HCT116 (cell line): ENCODE measurements at regions not wholly inside any gene's neighbourhood (a gene's known extent, or its start where the extent isn't known, plus 50 kb on each side); places are given as distances from the start of the nearest gene placed in this dataset.

Experiments used
- ATF3 ChIP-seq: IDR thresholded peaks from 2 replicates; pipeline ENCODE4 v1.6.1; 2012
- CTCF ChIP-seq, 3 experiments: fragments of 200-600 bp in 1 of 3; sonication (generic) in 1 of 3; IDR thresholded peaks in 2 of 3; conservative IDR thresholded peaks in 1 of 3; 2 replicates each; pipeline ENCODE4 v1.5.1; 2012 to 2017; ENCODE audit warnings: low read depth in 2 of 3, low read length in 2 of 3, antibody characterized with exemption in 1 of 3, borderline replicate concordance in 1 of 3, control low read depth in 1 of 3, mild to moderate bottlenecking in 1 of 3, mixed read lengths in 1 of 3, mixed run types in 1 of 3, moderate library complexity in 1 of 3; ENCODE audit not compliant: insufficient read depth in 1 of 3
- ELF1 ChIP-seq: IDR thresholded peaks from 2 replicates; pipeline ENCODE4 v1.6.1; 2012; ENCODE audit warnings: low read depth, borderline replicate concordance
- MAX ChIP-seq: IDR thresholded peaks from 2 replicates; pipeline ENCODE4 v1.6.1; 2012
- POLR2A ChIP-seq: IDR thresholded peaks from 2 replicates; pipeline ENCODE4 v1.7.0; 2011; ENCODE audit warnings: borderline replicate concordance; ENCODE audit not compliant: insufficient read depth, insufficient read length; ENCODE audit errors: extremely low read depth
- POLR2AphosphoS5 ChIP-seq: IDR thresholded peaks from 2 replicates; pipeline ENCODE4 v1.6.1; 2011; ENCODE audit warnings: mild to moderate bottlenecking, low read depth, low read length, moderate library complexity
- RAD21 ChIP-seq: IDR thresholded peaks from 2 replicates; pipeline ENCODE4 v1.6.1; 2012; ENCODE audit warnings: low read depth, mild to moderate bottlenecking
- REST ChIP-seq: IDR thresholded peaks from 2 replicates; pipeline ENCODE4 v1.6.1; 2012; ENCODE audit warnings: low read depth
- SIN3A ChIP-seq: IDR thresholded peaks from 2 replicates; pipeline ENCODE4 v1.6.1; 2012; ENCODE audit warnings: low read depth

GRCh38 chr11:115705200-115705599 is 201.0 kb upstream of the CADM1 start:
- no peak for TF ChIP-seq CTCF (IDR thresholded peaks at IDR 0.05 in 2 of 3, conservative IDR thresholded peaks at IDR 0.05 in 1 of 3; ENCODE audit: borderline replicate concordance in 1 of 3, insufficient read depth in 1 of 3, low read depth in 2 of 3, low read length in 2 of 3)
- TF ChIP-seq RAD21: no peak
- no peak for TF ChIP-seq POLR2AphosphoS5
- TF ChIP-seq REST: no peak
- no peak for TF ChIP-seq POLR2A
- TF ChIP-seq ELF1: no peak
- TF ChIP-seq ATF3: no peak
- no peak for TF ChIP-seq SIN3A
- TF ChIP-seq MAX: no peak
